NCI-H2227 treated with DMSO at 0.1 percent for 48 hours (cell line): ENCODE measurements at regions not wholly inside any gene's neighbourhood (a gene's known extent, or its start where the extent isn't known, plus 50 kb on each side); places are given as distances from the start of the nearest gene placed in this dataset.

Source experiments
- DNase-seq: peaks from one replicate; lab custom pipeline; 2025; lab: John Stamatoyannopoulos, UW

GRCh38 chr17:33777674-33778073 is 477.4 kb upstream of the CCL2 start:
- DNase-seq, result no peak

GRCh38 chr17:33778505-33779233 is 476.4 kb upstream of the CCL2 start:
- no peak for DNase-seq

GRCh38 chr17:33779234-33779591 is 475.9 kb upstream of the CCL2 start:
- peak; percentile 65 for DNase-seq

GRCh38 chr17:33785281-33785680 is 469.8 kb upstream of the CCL2 start:
- no peak for DNase-seq

- DNase-seq, result no peak
These were observed 468.6 kb upstream of the CCL2 start for GRCh38 chr17:33786478-33786877.

- DNase-seq, result no peak
These were observed 465.4 kb upstream of the CCL2 start for GRCh38 chr17:33789658-33790057.

GRCh38 chr17:33797181-33797580 is 457.9 kb upstream of the CCL2 start:
- no peak for DNase-seq

- no peak for DNase-seq
These were observed 456.8 kb upstream of the CCL2 start for GRCh38 chr17:33798308-33798707.

- DNase-seq, result no peak
These were observed 452.5 kb upstream of the CCL2 start for GRCh38 chr17:33802349-33803198.

- DNase-seq, result no peak
These were observed 451.8 kb upstream of the CCL2 start for GRCh38 chr17:33803199-33803685.

- DNase-seq, result peak; percentile 78
These were observed 451.4 kb upstream of the CCL2 start for GRCh38 chr17:33803686-33804085.

GRCh38 chr17:33804401-33804800 is 450.7 kb upstream of the CCL2 start:
- DNase-seq, result no peak

GRCh38 chr17:33806631-33807030 is 448.5 kb upstream of the CCL2 start:
- DNase-seq, result no peak

GRCh38 chr17:33809748-33810147 is 445.3 kb upstream of the CCL2 start:
- no peak for DNase-seq

GRCh38 chr17:33811004-33811760 is 443.9 kb upstream of the CCL2 start:
- peak; percentile 37 for DNase-seq

GRCh38 chr17:33811984-33812577 is 443.0 kb upstream of the CCL2 start:
- DNase-seq, result peak; percentile 39

GRCh38 chr17:33814852-33815251 is 440.2 kb upstream of the CCL2 start:
- DNase-seq, result no peak

GRCh38 chr17:33816036-33816435 is 439.0 kb upstream of the CCL2 start:
- no peak for DNase-seq

GRCh38 chr17:33816842-33817617 is 438.1 kb upstream of the CCL2 start:
- no peak for DNase-seq

- no peak for DNase-seq
These were observed 435.5 kb upstream of the CCL2 start for GRCh38 chr17:33819539-33819938.

GRCh38 chr17:33832262-33832661 is 422.8 kb upstream of the CCL2 start:
- DNase-seq, result no peak
